Calu3 (cell line): ENCODE measurements at regions not wholly inside any gene's neighbourhood (a gene's known extent, or its start where the extent isn't known, plus 50 kb on each side); places are given as distances from the start of the nearest gene placed in this dataset.

Experiments
- BruUV-seq: library from RNA; stranded (reverse); fragments of 400-500 nt; replicated peaks from 2 replicates; lab custom pipeline; 2021; lab: Mats Ljungman, UMichigan
- CTCF ChIA-PET: fragments of 300-600 bp; sonication (Branson Sonifier 250); formaldehyde crosslinking; loops from one replicate; lab custom pipeline; 2022; ENCODE audit warnings: antibody characterized with exemption; lab: Charles Lee
- DNase-seq: peaks from one replicate; pipeline ENCODE4 v3.0.0; 2022
- H3K27ac Mint-ChIP-seq: one replicate; pipeline ENCODE4 v1.8.0; 2022; ENCODE audit warnings: mixed read lengths; ENCODE audit not compliant: unreplicated experiment
- H3K27me3 Mint-ChIP-seq: one replicate; pipeline ENCODE4 v1.8.0; 2022; ENCODE audit warnings: mixed read lengths; ENCODE audit not compliant: unreplicated experiment
- H3K36me3 Mint-ChIP-seq: one replicate; pipeline ENCODE4 v1.8.0; 2022; ENCODE audit warnings: mild to moderate bottlenecking, moderate library complexity, mixed read lengths; ENCODE audit not compliant: insufficient read depth, unreplicated experiment
- H3K4me1 Mint-ChIP-seq: one replicate; pipeline ENCODE4 v1.8.0; 2022; ENCODE audit warnings: mild to moderate bottlenecking, low read depth, mixed read lengths; ENCODE audit not compliant: unreplicated experiment
- H3K4me3 Mint-ChIP-seq: one replicate; pipeline ENCODE4 v1.8.0; 2022; ENCODE audit warnings: mild to moderate bottlenecking, low read depth, moderate library complexity, mixed read lengths; ENCODE audit not compliant: unreplicated experiment
- H3K9me3 Mint-ChIP-seq: one replicate; pipeline ENCODE4 v1.8.0; 2022; ENCODE audit warnings: low read depth, mixed read lengths; ENCODE audit not compliant: unreplicated experiment
- CTCF ChIP-seq: fragments of 200-600 bp; IDR thresholded peaks from one replicate; pipeline ENCODE4 v1.8.0; 2022; ENCODE audit warnings: antibody characterized with exemption; ENCODE audit not compliant: unreplicated experiment
- intact Hi-C: fragments of 100-400 bp; cut with micrococcal nuclease; formaldehyde crosslinking; loops from one replicate; pipeline ENCODE4 v1.10.0; 2022; ENCODE audit not compliant: unreplicated experiment

- CTCF ChIA-PET, result no interaction called here
- Mint-ChIP-seq H3K4me3 (no peak overlapping the region), H3K4me1 (peaks cover 27% of the 10 kb centered on the region), H3K27me3 (no peaks in the 10 kb centered on the region), H3K9me3 (no peaks in the 10 kb centered on the region), H3K36me3 (no peaks in the 10 kb centered on the region), H3K27ac (peak overlapping the region; percentile 67)
- no peak for TF ChIP-seq CTCF
- intact Hi-C loops, result no loop called here
- no peak for DNase-seq
- no TSS peak for BruUV-seq
These were observed 74.2 kb downstream of the PRORP start for GRCh38 chr14:35196571-35196970.

- BruUV-seq, result no TSS peak
- H3K27ac Mint-ChIP-seq, result peak overlapping the region; percentile 67
- no peak for TF ChIP-seq CTCF
- no peak overlapping the region for H3K4me3 Mint-ChIP-seq
- H3K36me3 Mint-ChIP-seq, result no peaks in the 10 kb centered on the region
- no peaks in the 10 kb centered on the region for H3K27me3 Mint-ChIP-seq
- intact Hi-C loops, result no loop called here
- H3K4me1 Mint-ChIP-seq, result peaks cover 23% of the 10 kb centered on the region
- CTCF ChIA-PET, result no interaction called here
- DNase-seq, result no peak
- H3K9me3 Mint-ChIP-seq, result no peaks in the 10 kb centered on the region
These were observed 74.7 kb downstream of the PRORP start for GRCh38 chr14:35197015-35197414.

- H3K4me1 Mint-ChIP-seq, result peaks cover 10% of the 10 kb centered on the region
- H3K36me3 Mint-ChIP-seq, result peaks cover 4% of the 10 kb centered on the region
- H3K9me3 Mint-ChIP-seq, result no peaks in the 10 kb centered on the region
- intact Hi-C loops, result no loop called here
- H3K4me3 Mint-ChIP-seq, result no peak overlapping the region
- no peak for DNase-seq
- H3K27me3 Mint-ChIP-seq, result no peaks in the 10 kb centered on the region
- no peak overlapping the region for H3K27ac Mint-ChIP-seq
- BruUV-seq, result no TSS peak
- CTCF ChIA-PET, result no interaction called here
- TF ChIP-seq CTCF, result no peak
These were observed 78.7 kb downstream of the PRORP start for GRCh38 chr14:35201066-35201465.

- no peaks in the 10 kb centered on the region for H3K27me3 Mint-ChIP-seq
- no peak overlapping the region for H3K27ac Mint-ChIP-seq
- BruUV-seq, result no TSS peak
- intact Hi-C loops, result no loop called here
- peaks cover 4% of the 10 kb centered on the region for H3K36me3 Mint-ChIP-seq
- CTCF ChIA-PET, result no interaction called here
- no peak overlapping the region for H3K4me3 Mint-ChIP-seq
- TF ChIP-seq CTCF, result no peak
- DNase-seq, result no peak
- no peaks in the 10 kb centered on the region for H3K9me3 Mint-ChIP-seq
- H3K4me1 Mint-ChIP-seq, result no peaks in the 10 kb centered on the region
These were observed 79.8 kb downstream of the PRORP start for GRCh38 chr14:35202195-35202594.
